ENCODE measurements at regions not wholly inside any gene's neighbourhood (a gene's known extent, or its start where the extent isn't known, plus 50 kb on each side); places are given as distances from the start of the nearest gene placed in this dataset.

DNA sequence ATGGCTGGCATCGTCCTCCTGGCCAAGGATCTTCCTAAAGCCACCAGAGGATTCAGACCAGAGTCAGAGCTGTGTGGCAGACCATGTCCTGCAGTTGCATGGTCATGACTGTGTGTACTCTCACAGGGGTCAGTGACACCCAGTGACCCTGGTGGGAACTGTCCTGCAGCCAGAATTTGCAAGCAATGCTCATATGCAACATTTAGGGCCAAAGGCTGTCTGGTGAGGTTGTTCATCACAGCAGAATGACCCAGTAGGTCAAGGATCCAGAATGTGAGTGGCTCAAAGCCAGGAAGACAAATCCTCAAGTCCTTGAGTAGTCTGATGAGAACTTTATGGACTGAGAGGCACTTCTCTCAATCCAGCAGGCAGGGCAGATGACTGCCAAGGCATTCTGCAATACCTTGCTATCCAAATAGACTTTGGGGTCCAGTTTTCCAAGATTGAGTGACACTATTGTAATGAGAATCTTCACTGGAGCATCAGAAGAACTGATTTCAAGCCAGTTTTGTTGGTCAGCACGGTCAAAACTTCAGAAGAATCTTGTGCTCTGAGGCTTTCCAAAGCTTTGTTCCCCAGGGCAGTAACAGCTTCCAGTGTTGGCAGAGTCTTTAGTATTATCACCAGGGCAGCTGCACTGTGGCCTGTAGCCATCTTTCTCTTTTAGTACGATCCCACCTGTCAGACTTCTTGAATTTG, 122.0 kb downstream of the PTCSC3 start:
- CTCF ChIA-PET = interaction anchor here (2.5 kb wide), 1 partner anchor 15 kb away, joined by 14 read pairs; no protein-coding TSS in a partner anchor
- no peaks in the 10 kb centered on the region for H3K36me3 ChIP-seq (ENCODE audit: control insufficient read depth in 2 of 2, extremely low read depth in 1 of 2, insufficient read depth in 2 of 2, low read length in 2 of 2)
- no peaks in the 10 kb centered on the region for H4K20me1 ChIP-seq (replicated peaks; ENCODE audit: control insufficient read depth, extremely low read depth, insufficient read depth, low read length)
- H3K9ac ChIP-seq (replicated peaks; ENCODE audit: extremely low read depth, insufficient read depth, low read length) = no peak overlapping the region
- H3K4me2 ChIP-seq (ENCODE audit: insufficient read depth, low read length) = no peak overlapping the region
- dilution Hi-C loops (cut with MboI; ENCODE audit: extremely low pct_ligation_motif_present, low sequenced_read_pairs) (no loop called here), intact Hi-C loops (cut with micrococcal nuclease) (no loop called here)
- H3K4me1 ChIP-seq (ENCODE audit: control insufficient read depth, extremely low read depth, insufficient read depth, low read length) = no peaks in the 10 kb centered on the region
- FAIRE-seq = no peak
- BruUV-seq (replicated peaks) = no TSS peak
- H2AFZ ChIP-seq (ENCODE audit: low read depth, low read length) = no peak overlapping the region
- no peaks in the 10 kb centered on the region for H3K9me1 ChIP-seq (replicated peaks; ENCODE audit: control insufficient read depth, extremely low read depth, insufficient read depth, low read length)
- no peak for TF ChIP-seq POLR2A (IDR thresholded peaks at IDR 0.05; ENCODE audit: low read depth, low read length)
- no peak for TF ChIP-seq GATA2 (IDR thresholded peaks at IDR 0.05; ENCODE audit: insufficient read depth, insufficient read length, low read depth, low read length)
- TF ChIP-seq CTCF (IDR thresholded peaks at IDR 0.05; ENCODE audit: extremely low read depth in 1 of 2, insufficient read depth in 1 of 2, low read depth in 1 of 2, low read length in 2 of 2) = no peak
- no peak for TF ChIP-seq EZH2 (IDR thresholded peaks at IDR 0.05; ENCODE audit: borderline replicate concordance, low read depth, low read length, severe bottlenecking)
- no peak for TF ChIP-seq FOS (IDR thresholded peaks at IDR 0.05; ENCODE audit: borderline replicate concordance, insufficient read depth, low read length)
- no peak for TF ChIP-seq POLR2AphosphoS5 (IDR thresholded peaks at IDR 0.05; ENCODE audit: insufficient read depth, low read depth, low read length)
- no peak for TF ChIP-seq MYC (IDR thresholded peaks at IDR 0.05; ENCODE audit: low read depth, low read length)
- TF ChIP-seq JUN (IDR thresholded peaks at IDR 0.05; ENCODE audit: borderline replicate concordance, insufficient read depth, insufficient read length, low read depth) = no peak
- TF ChIP-seq, protein P1, sequence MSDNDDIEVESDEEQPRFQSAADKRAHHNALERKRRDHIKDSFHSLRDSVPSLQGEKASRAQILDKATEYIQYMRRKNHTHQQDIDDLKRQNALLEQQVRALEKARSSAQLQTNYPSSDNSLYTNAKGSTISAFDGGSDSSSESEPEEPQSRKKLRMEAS (IDR thresholded peaks at IDR 0.05; ENCODE audit: insufficient read depth, insufficient read length) = no peak
- H3K27me3 ChIP-seq (ENCODE audit: control insufficient read depth in 2 of 2, insufficient read depth in 2 of 2, low read length in 2 of 2) = no peaks in the 10 kb centered on the region
- no peak overlapping the region for H3K4me3 ChIP-seq (replicated peaks in 1 of 3; ENCODE audit: insufficient read depth in 1 of 3, low read depth in 1 of 3, low read length in 3 of 3)
- H3K9me3 ChIP-seq (replicated peaks; ENCODE audit: control insufficient read depth, insufficient read depth, low read length) = no peaks in the 10 kb centered on the region
- POLR2A ChIA-PET = no interaction called here
- H3K79me2 ChIP-seq (ENCODE audit: control insufficient read depth, insufficient read depth, low read length) = no peaks in the 10 kb centered on the region
- H3K27ac ChIP-seq (ENCODE audit: insufficient read depth, low read depth, low read length) = no peak overlapping the region
- no peak for DNase-seq (ENCODE audit: low read depth, low spot score)

All from endothelial cell of umbilical vein (primary cell).